HG03442 (cell line): ENCODE measurements at regions not wholly inside any gene's neighbourhood (a gene's known extent, or its start where the extent isn't known, plus 50 kb on each side); places are given as distances from the start of the nearest gene placed in this dataset.
"Not testable (repeated sequence)": the region's sequence is repeated elsewhere in the genome, so short reads cannot be mapped to it uniquely, and the experiment has no call there.

Experiments
- ATAC-seq: cut with Tn5 transposase; IDR thresholded peaks from one replicate; pipeline ENCODE4 v1.9.1; 2021; ENCODE audit warnings: mild to moderate bottlenecking, moderate library complexity; ENCODE audit not compliant: unreplicated experiment

- ATAC-seq, result not testable (repeated sequence)
Observed at GRCh38 chr2:147000151-147000550, 844.7 kb upstream of the ACVR2A start.

DNA sequence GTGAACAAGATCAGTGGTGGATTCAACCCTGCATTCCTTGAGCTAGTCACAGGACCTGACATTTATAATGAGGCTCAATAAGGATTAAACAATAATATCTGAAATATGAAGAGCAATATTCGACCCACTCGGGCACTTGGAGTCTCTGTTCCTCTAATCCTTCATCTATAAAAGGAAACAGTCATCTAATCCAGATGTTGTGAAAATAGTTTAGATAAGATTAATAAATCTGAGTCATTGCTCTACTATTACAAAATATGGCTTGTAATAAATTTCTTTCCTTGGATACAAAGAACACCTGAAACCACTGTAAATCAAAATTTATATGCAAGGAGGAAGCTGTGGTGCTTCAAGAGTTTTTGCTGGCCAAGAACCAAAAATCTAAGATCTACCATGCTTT is 846.9 kb upstream of the ACVR2A start:
- ATAC-seq, result no peak

GRCh38 chr2:146997488-146997887 is 847.3 kb upstream of the ACVR2A start:
- ATAC-seq, result no peak

DNA sequence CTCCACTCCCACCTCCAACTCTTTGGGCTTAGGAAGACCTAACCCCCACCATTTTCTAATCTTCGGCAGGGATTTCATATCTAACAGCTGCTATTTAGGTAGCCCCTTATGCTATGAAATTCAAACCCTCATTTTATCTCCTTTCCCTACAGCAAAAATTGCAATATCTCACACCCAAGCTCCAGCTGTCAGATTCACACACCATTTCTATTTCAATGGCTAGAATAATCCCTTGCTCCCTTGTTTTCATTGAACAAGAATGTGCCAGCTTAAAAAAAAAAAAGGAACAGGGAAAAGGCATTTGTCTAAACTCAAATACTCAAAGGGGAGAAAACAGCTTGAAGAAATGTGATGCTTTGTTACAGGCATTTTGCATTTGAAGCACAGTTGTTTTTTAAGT is 850.6 kb upstream of the ACVR2A start:
- no peak for ATAC-seq

GRCh38 chr2:146992466-146992865 is 852.4 kb upstream of the ACVR2A start:
- no peak for ATAC-seq

GRCh38 chr2:146992057-146992456 is 852.8 kb upstream of the ACVR2A start:
- ATAC-seq, result no peak

DNA sequence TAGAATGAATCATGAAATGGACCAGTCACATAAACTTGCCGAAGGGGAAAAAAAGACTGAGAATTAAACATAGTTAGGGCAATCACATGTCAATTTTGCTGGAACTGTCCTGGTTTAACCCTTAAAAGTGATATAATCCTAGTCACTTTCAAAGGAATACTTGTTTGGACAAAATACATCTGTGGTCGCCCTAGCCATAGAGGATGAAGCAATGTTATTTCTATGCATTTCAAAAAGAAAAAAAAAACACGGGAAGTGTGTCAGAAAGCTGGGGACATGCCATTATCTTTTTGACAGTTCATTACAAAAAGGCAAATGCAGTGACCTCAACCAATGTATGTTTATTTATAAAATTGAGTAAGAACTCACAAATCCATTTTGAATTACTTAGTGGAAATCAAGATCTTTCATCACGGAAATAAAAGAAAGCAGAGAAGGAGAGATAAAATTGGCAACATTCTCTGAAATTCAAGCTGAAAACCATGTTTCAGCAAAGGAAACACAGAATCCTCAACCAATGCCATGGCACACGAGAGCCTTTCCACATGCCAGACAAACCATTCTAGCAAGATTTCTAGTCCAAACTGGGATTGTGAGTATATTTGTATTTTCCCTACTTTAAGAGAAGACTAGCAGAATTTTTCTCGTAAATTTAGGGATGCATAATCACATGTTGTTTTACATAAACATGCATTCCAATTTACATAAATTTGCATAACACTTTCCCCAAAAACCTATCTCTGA is 854.3 kb upstream of the ACVR2A start:
- ATAC-seq, result no peak

DNA sequence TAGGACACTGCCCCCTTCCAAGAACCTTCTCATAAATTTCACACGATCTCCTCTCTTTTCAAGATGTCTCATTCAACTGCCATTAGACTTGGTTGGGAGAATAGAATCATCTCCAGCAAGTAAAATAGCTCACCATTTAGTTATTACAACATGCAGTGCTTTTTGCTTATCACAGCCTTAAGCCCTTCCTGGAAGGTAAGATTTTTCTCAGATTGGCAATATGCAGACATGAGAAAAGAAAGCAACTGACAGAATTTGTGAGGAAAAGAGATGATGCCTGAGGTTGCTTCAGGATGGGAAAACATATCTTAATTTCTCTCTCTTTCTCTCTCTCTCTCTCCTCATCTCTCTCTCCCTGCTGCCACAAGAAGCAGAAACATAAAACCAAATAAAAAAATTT is 855.1 kb upstream of the ACVR2A start:
- no peak for ATAC-seq

GRCh38 chr2:146987996-146988395 is 856.8 kb upstream of the ACVR2A start:
- ATAC-seq, result no peak

- ATAC-seq, result peak; percentile 76
Observed at GRCh38 chr2:146986161-146986560, 858.7 kb upstream of the ACVR2A start.

DNA sequence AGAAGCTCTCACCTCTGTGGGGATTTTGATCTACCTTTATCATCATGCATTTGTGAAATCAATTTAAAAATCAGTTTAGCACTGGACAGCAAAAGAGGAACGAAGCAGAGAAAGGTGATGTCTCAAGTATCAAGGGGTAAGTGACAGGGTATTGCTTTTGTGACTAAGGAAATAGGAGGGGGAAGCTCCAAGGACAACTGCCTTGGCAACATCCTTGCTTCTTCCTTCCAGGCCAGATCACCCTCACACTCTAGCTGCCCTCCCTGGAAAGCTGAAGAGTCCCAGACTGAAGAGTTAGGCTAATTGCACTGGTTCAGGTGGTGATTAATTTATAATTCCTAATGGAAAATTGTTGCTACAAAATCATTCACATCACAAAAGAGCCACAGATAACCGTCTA is 859.1 kb upstream of the ACVR2A start:
- no peak for ATAC-seq

DNA sequence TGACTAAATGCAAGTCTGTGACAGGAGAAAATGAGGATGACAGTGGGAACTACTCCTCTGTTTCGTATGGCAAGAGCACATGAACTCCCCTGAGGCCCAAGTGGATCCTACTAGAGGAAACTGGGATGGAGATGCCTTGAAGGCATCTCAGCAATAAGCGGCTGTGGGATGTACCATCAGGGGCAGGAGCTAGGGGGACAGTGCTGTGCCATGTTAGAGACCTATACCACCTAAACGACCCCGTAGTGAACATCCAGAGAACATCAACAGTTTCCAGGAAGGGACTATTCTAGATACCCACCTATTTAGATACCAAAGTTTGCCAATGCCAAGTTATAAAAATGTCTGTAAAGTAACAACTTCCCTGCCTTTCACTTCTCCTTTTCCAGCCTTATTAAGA is 860.8 kb upstream of the ACVR2A start:
- no peak for ATAC-seq

- ATAC-seq, result no peak
Observed at GRCh38 chr2:146982393-146982846, 862.4 kb upstream of the ACVR2A start.

DNA sequence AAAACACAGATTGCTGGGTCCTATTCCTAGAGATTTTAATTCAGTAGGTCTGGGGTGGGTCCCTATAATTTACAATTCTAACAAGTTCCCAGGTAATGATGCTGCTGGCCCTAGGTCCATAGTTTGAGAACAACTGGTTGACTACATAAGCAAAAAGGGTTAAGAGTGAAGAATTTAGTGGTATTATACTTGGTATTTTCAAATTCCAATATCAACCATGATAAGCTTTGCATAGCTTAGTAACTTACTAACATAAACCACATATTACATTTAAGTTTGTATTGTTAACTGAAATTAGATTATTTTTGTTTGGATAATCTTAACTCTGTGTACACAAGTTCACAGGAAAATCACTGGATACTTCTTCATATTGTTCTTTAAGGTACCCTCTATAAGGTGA is 862.9 kb upstream of the ACVR2A start:
- ATAC-seq, result no peak

DNA sequence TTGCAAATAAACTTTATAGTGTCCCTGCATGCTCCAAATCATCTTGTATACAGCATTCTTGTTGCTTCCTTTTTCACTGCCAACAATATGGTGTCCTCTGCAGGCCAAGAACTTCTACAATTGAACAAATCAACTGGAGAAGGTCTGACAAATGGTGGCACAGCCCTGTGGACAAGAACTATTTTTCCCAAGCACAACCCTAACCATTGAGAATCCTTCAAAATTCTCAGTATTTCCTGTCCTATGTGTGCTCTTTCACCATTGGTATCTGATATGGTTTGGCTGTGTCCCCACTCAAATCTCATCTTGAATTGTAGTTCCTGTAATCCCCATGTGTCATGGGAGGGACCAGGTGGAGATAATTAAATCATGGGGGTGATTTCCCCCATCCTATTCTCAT is 865.1 kb upstream of the ACVR2A start:
- ATAC-seq, result no peak

DNA sequence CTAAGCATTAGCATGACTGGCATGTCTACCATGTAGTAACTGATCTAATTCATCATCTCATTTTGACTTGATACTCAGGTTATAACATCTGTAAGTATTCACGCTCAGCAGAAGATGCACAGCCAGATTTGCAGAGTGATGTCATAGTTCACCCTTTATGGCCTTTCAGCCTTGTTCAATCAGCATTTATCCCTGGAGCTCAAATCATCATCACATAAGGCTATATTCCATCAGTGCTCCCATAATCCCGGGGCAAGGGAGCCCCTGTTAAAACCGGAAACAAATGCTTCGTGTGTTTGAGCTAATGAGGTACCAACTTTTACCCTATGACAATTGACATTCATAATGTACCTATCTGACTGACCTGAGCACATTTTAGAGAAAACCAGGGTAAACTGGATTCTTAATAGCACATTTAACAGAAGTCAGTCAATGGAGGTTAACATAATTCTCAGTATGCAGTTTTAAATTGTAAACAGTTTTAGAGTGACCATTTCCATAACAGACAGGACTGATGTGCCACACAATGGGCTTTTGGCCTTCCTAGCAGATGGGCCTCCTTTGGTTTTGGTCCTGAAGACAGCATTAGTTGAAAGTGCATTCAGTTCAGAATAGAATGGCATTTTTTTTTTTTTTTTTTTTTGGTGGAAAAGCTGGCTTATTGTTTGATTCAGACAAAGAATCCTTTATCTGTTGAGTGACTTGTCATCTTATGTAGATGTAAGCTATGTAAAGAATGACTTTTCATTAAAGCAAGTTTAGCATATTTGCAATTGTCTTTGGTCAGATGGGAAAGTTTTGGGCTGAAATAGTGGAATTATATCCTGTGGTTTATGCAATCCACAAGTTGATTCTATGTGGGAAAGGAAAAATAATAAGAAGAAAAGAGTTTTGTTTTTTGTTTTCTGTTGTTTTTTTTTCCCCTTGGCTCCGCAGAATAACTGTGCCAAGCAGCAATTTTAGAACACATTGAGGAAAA is 866.0 kb upstream of the ACVR2A start:
- no peak for ATAC-seq

DNA sequence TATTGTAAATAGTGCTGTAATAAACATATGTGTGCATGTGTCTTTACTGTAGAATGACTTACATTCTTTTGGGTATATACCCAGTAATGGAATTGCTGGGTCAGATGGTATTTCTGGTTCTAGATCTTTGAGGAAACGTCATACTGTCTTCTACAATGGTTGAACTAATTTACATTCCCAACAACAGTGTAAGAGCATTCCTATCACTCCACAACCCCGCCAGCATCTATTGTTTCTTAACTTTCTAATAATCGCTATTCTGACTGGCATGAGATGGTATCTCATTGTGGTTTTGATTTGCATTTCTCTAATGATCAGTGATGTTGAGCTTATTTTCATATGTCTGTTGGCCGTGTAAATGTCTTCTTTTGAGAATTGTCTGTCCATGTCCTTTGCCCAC is 873.8 kb upstream of the ACVR2A start:
- ATAC-seq, result not testable (repeated sequence)

- ATAC-seq, result not testable (repeated sequence)
Observed at GRCh38 chr2:146969703-146970102, 875.1 kb upstream of the ACVR2A start.

- ATAC-seq, result no peak
Observed at GRCh38 chr2:146964494-146964893, 880.3 kb upstream of the ACVR2A start.

- ATAC-seq, result no peak
Observed at GRCh38 chr2:146954544-146954943, 890.3 kb upstream of the ACVR2A start.

- ATAC-seq, result no peak
Observed at GRCh38 chr2:146952696-146953095, 892.1 kb upstream of the ACVR2A start.

DNA sequence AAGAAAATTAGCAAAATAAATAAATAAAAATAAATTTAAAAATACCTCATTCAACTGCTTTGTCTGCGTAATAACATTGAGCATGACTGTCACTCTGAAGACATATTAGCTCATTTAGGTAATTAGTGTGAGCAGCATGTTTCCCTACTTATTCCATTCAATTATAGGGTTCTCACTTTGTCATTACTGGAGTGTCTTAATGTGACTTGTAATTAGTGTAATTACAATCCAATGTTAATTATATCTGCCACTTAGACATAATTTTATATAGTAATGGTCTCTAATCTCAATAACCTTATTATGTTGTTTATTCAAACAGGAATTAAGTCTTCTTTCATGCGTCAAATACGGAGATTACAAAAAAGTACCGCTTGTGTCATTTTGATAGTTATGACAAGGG is 893.9 kb upstream of the ACVR2A start:
- ATAC-seq, result no peak
